Heart left ventricle (tissue), 16 donors: ENCODE measurements at regions not wholly inside any gene's neighbourhood (a gene's known extent, or its start where the extent isn't known, plus 50 kb on each side); places are given as distances from the start of the nearest gene placed in this dataset.

Experiments
- ATAC-seq, 4 donors: fragments of 200-7000 bp; cut with Tn5 transposase; one replicate each; pipeline ENCODE4 v1.9.1; 2020 to 2022; ENCODE audit warnings: moderate library complexity in 4 of 4, mild to moderate bottlenecking in 3 of 4, moderate number of reproducible peaks in 1 of 4
- DNase-seq, 5 donors: peaks; one replicate each; pipeline ENCODE4 v3.0.0-alpha.2; 2020
- H3K27ac ChIP-seq, 12 donors: fragments of 200-600 bp; sonication (generic) in 4 of 12; one replicate each; pipeline versions ENCODE4 v1.5.0 to v1.8.0; 2016 to 2022; ENCODE audit warnings: mild to moderate bottlenecking in 2 of 12
- H3K27me3 ChIP-seq, 9 donors: fragments of 200-600 bp; sonication (generic) in 2 of 9; one replicate each; pipeline versions ENCODE4 v1.5.1 to v1.8.0; 2016 to 2022; ENCODE audit warnings: mild to moderate bottlenecking in 3 of 9
- H3K36me3 ChIP-seq, 9 donors: fragments of 200-600 bp; sonication (generic) in 2 of 9; one replicate each; pipeline versions ENCODE4 v1.5.0 to v1.8.0; 2018 to 2022; ENCODE audit warnings: mild to moderate bottlenecking in 2 of 9
- H3K4me1 ChIP-seq, 12 donors: fragments of 200-600 bp; sonication (generic) in 4 of 12; one replicate each; pipeline versions ENCODE4 v1.5.0 to v1.8.0; 2016 to 2022; ENCODE audit warnings: mild to moderate bottlenecking in 3 of 12
- H3K4me3 ChIP-seq, 12 donors: fragments of 200-600 bp; sonication (generic) in 4 of 12; one replicate each; pipeline versions ENCODE4 v1.5.0 to v1.8.0; 2017 to 2022; ENCODE audit warnings: mild to moderate bottlenecking in 9 of 12, moderate library complexity in 4 of 12
- H3K9me3 ChIP-seq, 12 donors: fragments of 200-600 bp; sonication (generic) in 4 of 12; one replicate each; pipeline versions ENCODE4 v1.5.0 to v1.8.0; 2016 to 2022; ENCODE audit warnings: mild to moderate bottlenecking in 1 of 12
- CTCF ChIP-seq, 12 donors: fragments of 200-600 bp; sonication (generic) in 4 of 12; IDR thresholded peaks; one replicate each; pipeline versions ENCODE4 v1.5.0 to v1.8.0; 2018 to 2022; ENCODE audit warnings: antibody characterized with exemption in 12 of 12, mild to moderate bottlenecking in 5 of 12
- POLR2A ChIP-seq, 2 donors: fragments of 450-650 bp; IDR thresholded peaks; one replicate each; pipeline ENCODE4 v1.6.1; 2017; ENCODE audit warnings: antibody characterized with exemption in 2 of 2, mild to moderate bottlenecking in 2 of 2, moderate library complexity in 2 of 2
- WGBS, 4 donors: extraction: QIAGEN DNeasy Blood & Tissue Kit in 2 of 4; methylation state at CpG; one replicate each; pipeline versions ENCODE4 v1.1.5 to v1.1.7; 2013 to 2018; 5-methylcytosine and 5-hydroxymethylcytosine counted together
- intact Hi-C, 10 donors: fragments of 100-400 bp; cut with DNase I; formaldehyde crosslinking; loops; one replicate each; pipeline versions ENCODE4 v1.11.1 to v1.14.2; 2022
- donor health status: ischemic (EF 13 %, LVEDD 7.1; RV severe dilation, severe dysfunction).
- donor health status: healthy with polysubstance abuse.
- donor health status: DM: no; HTN: yes; CAD: no.
- donor health status: DM: no; HTN: no; CAD: no.
- donor health status: ischemic (EF 25% LVEDD 6.9; RV normal size, moderate dysfunction).
- donor health status: ischemic (EF 25% LVEDD 5.7; RV mildly dilated, moderate dysfunction).
- donor health status: healthy.
- donor health status: DM: yes; HTN: yes; CAD: no.
- donor health status: ischemic (EF 35%, LVEDD 5.7; RV mildly dilated, moderate dysfunction).
- donor health status: nonischemic (EF 11% LVEDD 7.7; RV severe dilation, severe dysfunction).
- donor health status: DM: yes; HTN: yes; CAD: no.
- donor health status: PGD.
- donor health status: ischemic (EF 29% LVEDD 5.4; RV normal size, mild dysfunction).
- donor health status: nonischemic (EF 23%, LVEDD 6.1; RV moderate dilation, normal function).

GRCh38 chr16:25586826-25587225, 104.9 kb upstream of the HS3ST4 start:
- Histone ChIP-seq H3K36me3 (no peaks in the 10 kb centered on the region), H3K4me3 (no peak overlapping the region), H3K27ac (no peak overlapping the region), H3K9me3 (peaks cover 0 to 5% (median 0%) of the 10 kb centered on the region in 12 donors), H3K27me3 (no peaks in the 10 kb centered on the region), H3K4me1 (no peaks in the 10 kb centered on the region)
- ATAC-seq (no peak), DNase-seq (no peak)
- TF ChIP-seq POLR2A (IDR thresholded peaks at IDR 0.05) (no peak), CTCF (IDR thresholded peaks at IDR 0.05) (no peak)
- intact Hi-C loops: no loop called here
- 58 to 64% (median 58%) methylated on average over 4 of the region's 4 CpGs for WGBS, 4 donors

GRCh38 chr16:25585526-25585925, 106.2 kb upstream of the HS3ST4 start:
- Histone ChIP-seq H3K36me3 (no peaks in the 10 kb centered on the region), H3K4me1 (no peaks in the 10 kb centered on the region), H3K4me3 (no peak overlapping the region), H3K9me3 (peaks cover 0 to 5% (median 0%) of the 10 kb centered on the region in 12 donors), H3K27me3 (no peaks in the 10 kb centered on the region), H3K27ac (no peak overlapping the region)
- TF ChIP-seq POLR2A (IDR thresholded peaks at IDR 0.05) (no peak), CTCF (IDR thresholded peaks at IDR 0.05) (no peak)
- intact Hi-C loops: no loop called here
- no peak for ATAC-seq
- no peak for DNase-seq
- 72 to 87% (median 76%) methylated on average over 1 of the region's 1 CpG for WGBS, 4 donors

GRCh38 chr16:25580041-25580440, 111.7 kb upstream of the HS3ST4 start:
- H3K36me3 ChIP-seq: no peaks in the 10 kb centered on the region
- no peak for DNase-seq
- H3K4me1 ChIP-seq: no peaks in the 10 kb centered on the region
- 80 to 84% (median 83%) methylated on average over 14 of the region's 14 CpGs for WGBS, 4 donors
- H3K27me3 ChIP-seq: no peaks in the 10 kb centered on the region
- TF ChIP-seq POLR2A (IDR thresholded peaks at IDR 0.05): no peak
- no peak for TF ChIP-seq CTCF (IDR thresholded peaks at IDR 0.05)
- ATAC-seq: no peak
- intact Hi-C loops: no loop called here
- H3K9me3 ChIP-seq: peaks cover 0 to 5% (median 0%) of the 10 kb centered on the region in 12 donors
- no peak overlapping the region for H3K4me3 ChIP-seq
- no peak overlapping the region for H3K27ac ChIP-seq

- Histone ChIP-seq H3K27me3 (no peaks in the 10 kb centered on the region), H3K36me3 (no peaks in the 10 kb centered on the region), H3K9me3 (no peaks in the 10 kb centered on the region), H3K4me3 (no peak overlapping the region), H3K4me1 (no peaks in the 10 kb centered on the region), H3K27ac (no peak overlapping the region)
- intact Hi-C loops: no loop called here
- DNase-seq (no peak), ATAC-seq (no peak)
- WGBS, 4 donors: 59 to 64% (median 62%) methylated on average over 5 of the region's 5 CpGs
- TF ChIP-seq POLR2A (IDR thresholded peaks at IDR 0.05): no peak
- no peak for TF ChIP-seq CTCF (IDR thresholded peaks at IDR 0.05)
These were observed 116.4 kb upstream of the HS3ST4 start for GRCh38 chr16:25575363-25575762.
